ENCODE measurements at regions not wholly inside any gene's neighbourhood (a gene's known extent, or its start where the extent isn't known, plus 50 kb on each side); places are given as distances from the start of the nearest gene placed in this dataset.
"Not testable (repeated sequence)": the region's sequence is repeated elsewhere in the genome, so short reads cannot be mapped to it uniquely, and the experiment has no call there.

DNA sequence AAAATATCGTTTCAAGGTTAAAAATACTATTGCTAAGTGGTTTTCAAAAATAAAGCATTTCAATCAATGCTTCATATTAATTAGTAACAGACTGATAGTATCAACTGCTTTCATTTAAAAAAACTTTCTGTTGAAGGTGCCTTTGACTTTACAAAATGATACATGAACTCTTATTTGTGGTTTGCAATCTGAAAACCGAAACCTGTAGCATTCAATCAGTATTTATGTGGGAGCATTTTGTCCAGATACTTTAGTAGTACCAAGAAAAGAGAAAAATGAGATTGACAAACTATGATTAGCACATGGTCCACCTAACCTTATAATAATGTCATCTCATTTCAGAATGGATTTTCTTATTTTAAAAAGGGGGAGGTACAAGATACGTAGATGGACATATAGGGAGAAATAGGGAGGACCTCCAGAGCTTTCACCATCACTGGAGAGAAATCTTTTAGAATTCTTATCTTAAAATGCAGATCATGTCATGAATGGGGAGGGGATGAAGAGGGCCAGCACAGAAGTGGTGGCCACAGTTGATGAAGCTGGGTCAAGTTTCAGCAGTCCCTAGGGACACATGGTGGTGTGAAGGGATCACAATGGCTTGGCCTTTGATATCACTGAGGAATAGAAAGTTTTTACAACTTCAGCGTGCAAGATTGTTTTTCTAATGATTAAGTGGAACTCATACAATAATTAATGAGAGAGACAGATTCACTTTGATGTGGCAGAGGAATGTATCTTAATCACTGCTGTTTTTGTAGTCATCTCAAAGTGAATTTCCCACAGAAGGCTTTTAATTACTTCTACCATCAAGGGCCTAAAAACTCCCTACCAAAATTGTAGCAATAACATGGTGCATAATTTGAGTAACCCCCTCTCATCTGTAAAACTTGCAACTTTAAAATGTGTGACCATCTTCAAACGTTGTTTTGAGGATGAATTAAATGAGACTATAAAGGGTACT lies 322.3 kb upstream of the EDIL3 start:
- H3F3A ChIP-seq (ENCODE audit: insufficient read depth, low read length, poor library complexity, severe bottlenecking), result no peaks in the 10 kb centered on the region
- no peak overlapping the region for H3K9ac ChIP-seq (ENCODE audit: low read length)
- H3K79me2 ChIP-seq (replicated peaks; ENCODE audit: insufficient read depth, low read length), result no peaks in the 10 kb centered on the region
- TF ChIP-seq MXI1 (conservative IDR thresholded peaks at IDR 0.05; ENCODE audit: poor library complexity, severe bottlenecking), result no peak
- TF ChIP-seq, protein P1, sequence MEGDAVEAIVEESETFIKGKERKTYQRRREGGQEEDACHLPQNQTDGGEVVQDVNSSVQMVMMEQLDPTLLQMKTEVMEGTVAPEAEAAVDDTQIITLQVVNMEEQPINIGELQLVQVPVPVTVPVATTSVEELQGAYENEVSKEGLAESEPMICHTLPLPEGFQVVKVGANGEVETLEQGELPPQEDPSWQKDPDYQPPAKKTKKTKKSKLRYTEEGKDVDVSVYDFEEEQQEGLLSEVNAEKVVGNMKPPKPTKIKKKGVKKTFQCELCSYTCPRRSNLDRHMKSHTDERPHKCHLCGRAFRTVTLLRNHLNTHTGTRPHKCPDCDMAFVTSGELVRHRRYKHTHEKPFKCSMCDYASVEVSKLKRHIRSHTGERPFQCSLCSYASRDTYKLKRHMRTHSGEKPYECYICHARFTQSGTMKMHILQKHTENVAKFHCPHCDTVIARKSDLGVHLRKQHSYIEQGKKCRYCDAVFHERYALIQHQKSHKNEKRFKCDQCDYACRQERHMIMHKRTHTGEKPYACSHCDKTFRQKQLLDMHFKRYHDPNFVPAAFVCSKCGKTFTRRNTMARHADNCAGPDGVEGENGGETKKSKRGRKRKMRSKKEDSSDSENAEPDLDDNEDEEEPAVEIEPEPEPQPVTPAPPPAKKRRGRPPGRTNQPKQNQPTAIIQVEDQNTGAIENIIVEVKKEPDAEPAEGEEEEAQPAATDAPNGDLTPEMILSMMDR (IDR thresholded peaks at IDR 0.05; ENCODE audit: poor library complexity, severe bottlenecking), result no peak
- TF ChIP-seq, protein P2, sequence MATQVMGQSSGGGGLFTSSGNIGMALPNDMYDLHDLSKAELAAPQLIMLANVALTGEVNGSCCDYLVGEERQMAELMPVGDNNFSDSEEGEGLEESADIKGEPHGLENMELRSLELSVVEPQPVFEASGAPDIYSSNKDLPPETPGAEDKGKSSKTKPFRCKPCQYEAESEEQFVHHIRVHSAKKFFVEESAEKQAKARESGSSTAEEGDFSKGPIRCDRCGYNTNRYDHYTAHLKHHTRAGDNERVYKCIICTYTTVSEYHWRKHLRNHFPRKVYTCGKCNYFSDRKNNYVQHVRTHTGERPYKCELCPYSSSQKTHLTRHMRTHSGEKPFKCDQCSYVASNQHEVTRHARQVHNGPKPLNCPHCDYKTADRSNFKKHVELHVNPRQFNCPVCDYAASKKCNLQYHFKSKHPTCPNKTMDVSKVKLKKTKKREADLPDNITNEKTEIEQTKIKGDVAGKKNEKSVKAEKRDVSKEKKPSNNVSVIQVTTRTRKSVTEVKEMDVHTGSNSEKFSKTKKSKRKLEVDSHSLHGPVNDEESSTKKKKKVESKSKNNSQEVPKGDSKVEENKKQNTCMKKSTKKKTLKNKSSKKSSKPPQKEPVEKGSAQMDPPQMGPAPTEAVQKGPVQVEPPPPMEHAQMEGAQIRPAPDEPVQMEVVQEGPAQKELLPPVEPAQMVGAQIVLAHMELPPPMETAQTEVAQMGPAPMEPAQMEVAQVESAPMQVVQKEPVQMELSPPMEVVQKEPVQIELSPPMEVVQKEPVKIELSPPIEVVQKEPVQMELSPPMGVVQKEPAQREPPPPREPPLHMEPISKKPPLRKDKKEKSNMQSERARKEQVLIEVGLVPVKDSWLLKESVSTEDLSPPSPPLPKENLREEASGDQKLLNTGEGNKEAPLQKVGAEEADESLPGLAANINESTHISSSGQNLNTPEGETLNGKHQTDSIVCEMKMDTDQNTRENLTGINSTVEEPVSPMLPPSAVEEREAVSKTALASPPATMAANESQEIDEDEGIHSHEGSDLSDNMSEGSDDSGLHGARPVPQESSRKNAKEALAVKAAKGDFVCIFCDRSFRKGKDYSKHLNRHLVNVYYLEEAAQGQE (IDR thresholded peaks at IDR 0.05; ENCODE audit: borderline replicate concordance), result no peak
- TF ChIP-seq TAF1 (IDR thresholded peaks at IDR 0.05; ENCODE audit: low read depth), result no peak
- TF ChIP-seq SMC3 (conservative IDR thresholded peaks at IDR 0.05; ENCODE audit: poor library complexity), result no peak
- no peak for TF ChIP-seq RAD21 (conservative IDR thresholded peaks at IDR 0.05)
- no peak for TF ChIP-seq EP300 (conservative IDR thresholded peaks at IDR 0.05; ENCODE audit: poor library complexity, severe bottlenecking)
- TF ChIP-seq POLR2AphosphoS5 (IDR thresholded peaks at IDR 0.05), result no peak
- TF ChIP-seq EZH2 (IDR thresholded peaks at IDR 0.05; ENCODE audit: borderline replicate concordance, insufficient read depth, low read length, poor library complexity, severe bottlenecking), result no peak
- H4K20me1 ChIP-seq (ENCODE audit: insufficient read depth), result no peaks in the 10 kb centered on the region
- no peak overlapping the region for H2AFZ ChIP-seq (ENCODE audit: low read depth, low read length)
- no peaks in the 10 kb centered on the region for H3K9me2 ChIP-seq (ENCODE audit: insufficient read depth, low read length)
- H3K9me3 ChIP-seq (ENCODE audit: low read length), result no peaks in the 10 kb centered on the region
- H3K4me3 ChIP-seq (ENCODE audit: low read length), result no peak overlapping the region
- H3K27ac ChIP-seq (ENCODE audit: low read length), result no peak overlapping the region
- H3K36me3 ChIP-seq (ENCODE audit: insufficient read depth, low read length), result no peaks in the 10 kb centered on the region
- H3K27me3 ChIP-seq (ENCODE audit: insufficient read depth, low read depth, low read length), result no peaks in the 10 kb centered on the region
- no peak overlapping the region for H3K4me2 ChIP-seq (ENCODE audit: low read length)

- not testable (repeated sequence) for H3K4me2 ChIP-seq (ENCODE audit: low read length); H3K36me3 ChIP-seq (ENCODE audit: insufficient read depth, low read length); H3K27ac ChIP-seq (ENCODE audit: low read length); H3K27me3 ChIP-seq (ENCODE audit: insufficient read depth, low read depth, low read length); H4K20me1 ChIP-seq (ENCODE audit: insufficient read depth); H3K9me2 ChIP-seq (ENCODE audit: insufficient read depth, low read length); H3K9ac ChIP-seq (ENCODE audit: low read length); H3K9me3 ChIP-seq (ENCODE audit: low read length); H3F3A ChIP-seq (ENCODE audit: insufficient read depth, low read length, poor library complexity, severe bottlenecking); H3K79me2 ChIP-seq (replicated peaks; ENCODE audit: insufficient read depth, low read length); H3K4me3 ChIP-seq (ENCODE audit: low read length); H2AFZ ChIP-seq (ENCODE audit: low read depth, low read length)
These were observed 315.9 kb upstream of the EDIL3 start for GRCh38 chr5:84700545-84700944.

All from neural cell (in vitro differentiated cells).